H9 (cell line): ENCODE measurements at regions not wholly inside any gene's neighbourhood (a gene's known extent, or its start where the extent isn't known, plus 50 kb on each side); places are given as distances from the start of the nearest gene placed in this dataset.

Experiments used
- DNase-seq: peaks from one replicate; pipeline ENCODE4 v3.0.0-alpha.2; 2017
- H2AFZ ChIP-seq: one replicate; pipeline ENCODE4 v1.6.1; 2013; ENCODE audit warnings: mild to moderate bottlenecking, low read length, control low read depth, moderate library complexity
- H2AK5ac ChIP-seq: 2 replicates; pipeline ENCODE4 v1.6.1; 2013; ENCODE audit warnings: low read length, control low read depth, mixed read lengths; ENCODE audit not compliant: insufficient read length
- H2BK120ac ChIP-seq: one replicate; pipeline ENCODE4 v1.6.1; 2013; ENCODE audit warnings: low read depth, mild to moderate bottlenecking, low read length, control low read depth, inconsistent platforms; ENCODE audit not compliant: poor library complexity, severe bottlenecking
- H2BK12ac ChIP-seq: 2 replicates; pipeline ENCODE4 v1.6.1; 2013; ENCODE audit warnings: low read length, control low read depth, mixed read lengths, low read depth; ENCODE audit not compliant: insufficient read length
- H2BK15ac ChIP-seq: 2 replicates; pipeline ENCODE4 v1.6.1; 2013; ENCODE audit warnings: low read depth, low read length, control low read depth
- H2BK20ac ChIP-seq: one replicate; pipeline ENCODE4 v1.6.1; 2013; ENCODE audit warnings: low read depth, mild to moderate bottlenecking, low read length, control low read depth, inconsistent platforms; ENCODE audit not compliant: poor library complexity, severe bottlenecking
- H2BK5ac ChIP-seq: 2 replicates; pipeline ENCODE4 v1.6.1; 2013; ENCODE audit warnings: low read length, control low read depth, mixed read lengths; ENCODE audit not compliant: insufficient read length
- H3K14ac ChIP-seq: 2 replicates; pipeline ENCODE4 v1.6.1; 2013; ENCODE audit warnings: low read length, control low read depth; ENCODE audit not compliant: insufficient read depth
- H3K18ac ChIP-seq: 2 replicates; pipeline ENCODE4 v1.6.1; 2013; ENCODE audit warnings: low read depth, mild to moderate bottlenecking, mixed read lengths, low read length, control low read depth; ENCODE audit not compliant: insufficient read length
- H3K23ac ChIP-seq: 2 replicates; pipeline ENCODE4 v1.6.1; 2013; ENCODE audit warnings: low read length, control low read depth, mixed read lengths, low read depth; ENCODE audit not compliant: insufficient read length
- H3K23me2 ChIP-seq: 2 replicates; pipeline ENCODE4 v1.6.1; 2013; ENCODE audit warnings: low read depth, mild to moderate bottlenecking, mixed read lengths, low read length, control low read depth; ENCODE audit not compliant: insufficient read length, poor library complexity, severe bottlenecking
- H3K27ac ChIP-seq: 2 replicates; pipeline ENCODE4 v1.5.1; 2013; ENCODE audit warnings: low read length, control low read depth, mixed read lengths, low read depth; ENCODE audit not compliant: insufficient read length
- H3K27me3 ChIP-seq: 2 replicates; pipeline ENCODE4 v1.6.1; 2013; ENCODE audit warnings: low read length, control low read depth, inconsistent platforms; ENCODE audit not compliant: insufficient read depth
- H3K4ac ChIP-seq: 2 replicates; pipeline ENCODE4 v1.6.1; 2013; ENCODE audit warnings: low read depth, mild to moderate bottlenecking, control low read depth, inconsistent platforms, low read length, moderate library complexity
- H3K4me1 ChIP-seq: 2 replicates; pipeline ENCODE4 v1.6.1; 2013; ENCODE audit warnings: low read length, control low read depth, inconsistent platforms; ENCODE audit not compliant: insufficient read depth
- H3K4me2 ChIP-seq: 2 replicates; pipeline ENCODE4 v1.6.1; 2013; ENCODE audit warnings: low read length, control low read depth, mixed read lengths; ENCODE audit not compliant: insufficient read length, insufficient read depth
- H3K56ac ChIP-seq: 2 replicates; pipeline ENCODE4 v1.6.1; 2013; ENCODE audit warnings: low read depth, mild to moderate bottlenecking, mixed read lengths, low read length, control low read depth; ENCODE audit not compliant: insufficient read length
- H3K79me1 ChIP-seq: 2 replicates; pipeline ENCODE4 v1.6.1; 2013; ENCODE audit warnings: low read depth, mild to moderate bottlenecking, moderate library complexity, low read length, control low read depth, inconsistent platforms; ENCODE audit not compliant: insufficient read depth, poor library complexity, severe bottlenecking
- H3K79me2 ChIP-seq: 2 replicates; pipeline ENCODE4 v1.6.1; 2013; ENCODE audit warnings: low read length, control low read depth, inconsistent platforms; ENCODE audit not compliant: insufficient read depth
- H3K9ac ChIP-seq: 2 replicates; pipeline ENCODE4 v1.6.1; 2013; ENCODE audit warnings: low read length, control low read depth, mixed read lengths; ENCODE audit not compliant: insufficient read length; ENCODE audit errors: extremely low read depth
- H3K9me3 ChIP-seq: one replicate; pipeline ENCODE4 v1.6.1; 2013; ENCODE audit warnings: low read depth, low read length, inconsistent platforms; ENCODE audit not compliant: control insufficient read depth
- H3T11ph ChIP-seq: one replicate; pipeline ENCODE4 v1.6.1; 2013; ENCODE audit warnings: mild to moderate bottlenecking, low read length, control low read depth, inconsistent platforms
- H4K20me1 ChIP-seq: one replicate; pipeline ENCODE4 v1.6.1; 2013; ENCODE audit not compliant: control insufficient read depth, insufficient read length, insufficient read depth
- H4K5ac ChIP-seq: 2 replicates; pipeline ENCODE4 v1.6.1; 2013; ENCODE audit warnings: low read depth, mild to moderate bottlenecking, mixed read lengths, low read length, control low read depth; ENCODE audit not compliant: insufficient read length
- H4K8ac ChIP-seq: replicated peaks from 2 replicates; pipeline ENCODE4 v1.6.1; 2013; ENCODE audit warnings: low read length, control low read depth, mixed read lengths, low read depth; ENCODE audit not compliant: insufficient read length
- H4K91ac ChIP-seq: 2 replicates; pipeline ENCODE4 v1.6.1; 2013; ENCODE audit warnings: low read depth, mild to moderate bottlenecking, moderate library complexity, mixed read lengths, low read length, control low read depth; ENCODE audit not compliant: insufficient read length
- H3K27ac Mint-ChIP-seq, 3 experiments: 2 replicates in 2 of 3; 3 replicates in 1 of 3; pipeline ENCODE4 v1.8.0; 2020 to 2021; ENCODE audit warnings: mixed read lengths in 3 of 3, mild to moderate bottlenecking in 1 of 3, moderate library complexity in 1 of 3
- H3K27me3 Mint-ChIP-seq: 2 replicates; pipeline ENCODE4 v1.8.0; 2021; ENCODE audit warnings: low read depth, mild to moderate bottlenecking, moderate library complexity, mixed read lengths
- H3K36me3 Mint-ChIP-seq, 3 experiments: 2 replicates in 2 of 3; 3 replicates in 1 of 3; pipeline ENCODE4 v1.8.0; 2020 to 2021; ENCODE audit warnings: low read depth in 3 of 3, mixed read lengths in 3 of 3; ENCODE audit not compliant: insufficient read depth in 1 of 3
- H3K4me1 Mint-ChIP-seq, 2 experiments: 2 replicates each; pipeline ENCODE4 v1.8.0; 2020; ENCODE audit warnings: mixed read lengths in 2 of 2
- H3K4me3 Mint-ChIP-seq, 2 experiments: 2 replicates in 1 of 2; 3 replicates in 1 of 2; pipeline ENCODE4 v1.8.0; 2020 to 2021; ENCODE audit warnings: mild to moderate bottlenecking in 2 of 2, mixed read lengths in 2 of 2, moderate library complexity in 1 of 2
- H3K9me3 Mint-ChIP-seq, 2 experiments: 2 replicates in 1 of 2; 3 replicates in 1 of 2; pipeline ENCODE4 v1.8.0; 2020; ENCODE audit warnings: mild to moderate bottlenecking in 2 of 2, mixed read lengths in 2 of 2, moderate library complexity in 1 of 2
- CTCF ChIP-seq: fragments of 200-600 bp; sonication (generic); conservative IDR thresholded peaks from 3 replicates; pipeline ENCODE4 v1.8.0; 2021; ENCODE audit warnings: antibody characterized with exemption, mild to moderate bottlenecking
- WGBS: extraction: QIAGEN DNeasy Blood & Tissue Kit; methylation state at CpG from one replicate; pipeline ENCODE4 v1.1.7; 2013; ENCODE audit warnings: missing lambda C conversion rate, low lambda C conversion rate, mixed read lengths; ENCODE audit not compliant: insufficient read length; ENCODE audit errors: extremely low coverage; 5-methylcytosine and 5-hydroxymethylcytosine counted together

GRCh38 chr16:51629576-51629975 is 478.5 kb upstream of the SALL1 start:
- peaks cover 23 to 26% of the 10 kb centered on the region in 2 experiments for H3K4me1 Mint-ChIP-seq
- Histone ChIP-seq H3K9me3 (no peaks in the 10 kb centered on the region), H3K4me1 (peaks cover 4% of the 10 kb centered on the region; the same call in 1 of the 2 replicates), H2BK120ac (no peak overlapping the region), H4K5ac (no peak overlapping the region), H3K79me2 (no peaks in the 10 kb centered on the region), H3K27me3 (peaks cover 15% of the 10 kb centered on the region), H2BK20ac (no peak overlapping the region), H3K56ac (no peak overlapping the region), H3K23me2 (no peaks in the 10 kb centered on the region), H2BK15ac (no peak overlapping the region), H3K4ac (no peak overlapping the region), H4K8ac (no peak overlapping the region), H3K14ac (no peak overlapping the region), H4K20me1 (no peaks in the 10 kb centered on the region), H2BK12ac (no peak overlapping the region), H2AFZ (no peak overlapping the region), H3K23ac (no peak overlapping the region), H2BK5ac (no peak overlapping the region), H3K79me1 (no peaks in the 10 kb centered on the region), H3K27ac (no peak overlapping the region), H3K9ac (no peak overlapping the region), H3K4me2 (no peak overlapping the region), H2AK5ac (no peak overlapping the region), H3T11ph (no peak overlapping the region), H4K91ac (no peak overlapping the region), H3K18ac (no peak overlapping the region)
- no peak for DNase-seq
- no peak overlapping the region for H3K4me3 Mint-ChIP-seq
- peaks cover 95% of the 10 kb centered on the region for H3K27me3 Mint-ChIP-seq
- H3K36me3 Mint-ChIP-seq, result peaks cover 0 to 2% (median 0%) of the 10 kb centered on the region in 3 experiments; a peak in 2 of 7 replicates
- no CpG with 5 or more reads among the region's 3 CpGs for WGBS
- peaks cover 6% of the 10 kb centered on the region in 2 experiments for H3K9me3 Mint-ChIP-seq
- no peak overlapping the region for H3K27ac Mint-ChIP-seq
- TF ChIP-seq CTCF, result no peak
